ENCODE measurements at regions not wholly inside any gene's neighbourhood (a gene's known extent, or its start where the extent isn't known, plus 50 kb on each side); places are given as distances from the start of the nearest gene placed in this dataset.

DNA sequence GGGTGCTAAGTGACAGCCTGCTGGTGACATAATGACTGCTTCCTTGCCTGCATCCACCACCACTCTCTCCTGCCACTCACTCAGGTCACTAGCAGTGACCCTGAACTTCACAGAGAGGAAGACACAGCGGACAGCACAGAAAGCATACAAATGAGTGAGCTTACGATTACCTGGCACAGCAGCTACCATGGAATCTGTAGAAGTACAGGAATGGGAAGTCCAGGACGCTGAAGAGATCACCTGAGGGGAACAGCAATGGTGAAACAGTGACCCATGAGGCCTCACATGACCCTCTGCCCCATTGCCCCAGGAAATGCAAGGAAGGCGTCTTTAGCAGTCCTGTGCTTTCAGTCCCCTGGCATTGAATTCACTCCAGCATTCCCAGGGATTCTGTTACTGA, 96.7 kb upstream of the RIOK3 start:
- Histone ChIP-seq H3K9me3 (ENCODE audit: control insufficient read depth, low read length) (no peaks in the 10 kb centered on the region), H2AK5ac (ENCODE audit: low read length, severe bottlenecking) (peak overlapping the region; percentile 12), H3K18ac (ENCODE audit: low read depth in 1 of 2, low read length in 2 of 2) (peak overlapping the region; percentile 9 to 40), H4K8ac (ENCODE audit: low read length) (no peak overlapping the region), H2AFZ (ENCODE audit: low read depth, low read length) (no peak overlapping the region), H2BK12ac (ENCODE audit: low read length in 2 of 2) (no peak overlapping the region), H2BK120ac (ENCODE audit: low read depth, low read length) (no peak overlapping the region), H3K4me3 (ENCODE audit: insufficient read depth in 1 of 2, low read depth in 1 of 2, low read length in 2 of 2) (no peak overlapping the region), H3K14ac (ENCODE audit: low read length in 2 of 2) (no peak overlapping the region), H3K4me2 (ENCODE audit: low read length, poor library complexity, severe bottlenecking) (no peak overlapping the region), H3K9ac (ENCODE audit: low read length) (peak overlapping the region; percentile 76), H3K4ac (ENCODE audit: low read depth in 1 of 2, low read length in 2 of 2) (no peak overlapping the region), H3K27me3 (ENCODE audit: control insufficient read depth in 1 of 2, insufficient read depth in 1 of 2, low read length in 2 of 2) (no peaks in the 10 kb centered on the region), H2BK5ac (ENCODE audit: low read depth, low read length, poor library complexity, severe bottlenecking) (no peak overlapping the region), H3K4me1 (ENCODE audit: control insufficient read depth, insufficient read depth, low read depth, low read length) (peaks cover 6% of the 10 kb centered on the region), H2BK15ac (ENCODE audit: low read depth, poor library complexity, severe bottlenecking) (no peak overlapping the region), H3K36me3 (ENCODE audit: control insufficient read depth in 1 of 2, insufficient read depth in 2 of 2, low read depth in 1 of 2, low read length in 2 of 2) (peaks cover 8 to 10% of the 10 kb centered on the region in 2 experiments), H3K79me1 (replicated peaks; ENCODE audit: low read length, poor library complexity, severe bottlenecking) (no peaks in the 10 kb centered on the region), H4K91ac (ENCODE audit: low read length) (peak overlapping the region; percentile 52), H3K23ac (ENCODE audit: low read length in 2 of 2) (no peak overlapping the region), H3K27ac (ENCODE audit: low read length, poor library complexity, severe bottlenecking) (no peak overlapping the region)
- WGBS, result 89% methylated on average over 4 of the region's 4 CpGs
- no peak for DNase-seq

DNA sequence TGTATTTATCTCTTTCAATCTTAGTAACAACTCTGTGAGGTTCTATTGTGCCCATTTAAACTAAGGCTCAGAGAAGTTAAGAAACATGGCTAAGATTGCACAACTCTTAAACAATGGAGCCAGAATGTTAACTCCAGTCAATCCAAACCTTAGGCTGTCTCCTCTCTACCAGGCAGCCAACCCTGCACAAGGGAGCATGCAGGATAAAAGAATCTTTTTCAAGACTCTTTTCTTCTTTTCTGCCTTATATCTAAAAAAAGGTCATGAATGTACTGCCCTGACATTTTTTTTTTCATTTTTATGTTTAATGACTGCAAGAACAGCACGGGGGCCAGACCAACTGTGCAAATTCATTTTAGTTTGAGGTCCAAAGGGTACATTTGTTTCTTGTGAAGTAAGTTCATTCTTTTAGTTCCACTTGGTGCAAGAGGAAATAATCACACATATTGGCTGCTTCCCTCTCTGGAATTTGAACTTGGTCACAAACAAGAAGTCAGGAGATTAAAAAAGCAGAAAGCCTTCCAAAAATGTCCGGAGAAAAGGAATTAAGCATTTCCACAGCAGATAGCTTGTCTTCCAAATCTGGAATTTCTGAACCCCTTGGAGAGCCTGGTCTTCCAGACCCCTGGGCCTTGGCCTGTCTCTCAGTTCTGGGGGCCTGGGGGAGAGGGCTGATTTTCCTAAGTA, 96.0 kb upstream of the RIOK3 start:
- DNase-seq, result peak; percentile 20
- H3K23ac ChIP-seq (ENCODE audit: low read length in 2 of 2), result no peak overlapping the region
- H3K14ac ChIP-seq (ENCODE audit: low read length in 2 of 2), result no peak overlapping the region
- H3K9ac ChIP-seq (ENCODE audit: low read length), result peak overlapping the region; percentile 76
- peaks cover 7% of the 10 kb centered on the region for H3K4me1 ChIP-seq (ENCODE audit: control insufficient read depth, insufficient read depth, low read depth, low read length)
- no peak overlapping the region for H3K18ac ChIP-seq (ENCODE audit: low read depth in 1 of 2, low read length in 2 of 2)
- H4K8ac ChIP-seq (ENCODE audit: low read length), result no peak overlapping the region
- H3K27me3 ChIP-seq (ENCODE audit: control insufficient read depth in 1 of 2, insufficient read depth in 1 of 2, low read length in 2 of 2), result no peaks in the 10 kb centered on the region
- H3K27ac ChIP-seq (ENCODE audit: low read length, poor library complexity, severe bottlenecking), result no peak overlapping the region
- H2BK15ac ChIP-seq (ENCODE audit: low read depth, poor library complexity, severe bottlenecking), result no peak overlapping the region
- no peaks in the 10 kb centered on the region for H3K9me3 ChIP-seq (ENCODE audit: control insufficient read depth, low read length)
- no peak overlapping the region for H2BK5ac ChIP-seq (ENCODE audit: low read depth, low read length, poor library complexity, severe bottlenecking)
- H3K79me1 ChIP-seq (replicated peaks; ENCODE audit: low read length, poor library complexity, severe bottlenecking), result no peaks in the 10 kb centered on the region
- H2AK5ac ChIP-seq (ENCODE audit: low read length, severe bottlenecking), result no peak overlapping the region
- no peak overlapping the region for H2BK120ac ChIP-seq (ENCODE audit: low read depth, low read length)
- peak overlapping the region in 1 of 2 experiments; percentile 65 for H3K4me3 ChIP-seq (ENCODE audit: insufficient read depth in 1 of 2, low read depth in 1 of 2, low read length in 2 of 2)
- peaks cover 5 to 8% of the 10 kb centered on the region in 2 experiments for H3K36me3 ChIP-seq (ENCODE audit: control insufficient read depth in 1 of 2, insufficient read depth in 2 of 2, low read depth in 1 of 2, low read length in 2 of 2)
- WGBS, result 66% methylated on average over 2 of the region's 2 CpGs
- H3K4ac ChIP-seq (ENCODE audit: low read depth in 1 of 2, low read length in 2 of 2), result no peak overlapping the region
- no peak overlapping the region for H4K91ac ChIP-seq (ENCODE audit: low read length)
- H3K4me2 ChIP-seq (ENCODE audit: low read length, poor library complexity, severe bottlenecking), result no peak overlapping the region
- H2BK12ac ChIP-seq (ENCODE audit: low read length in 2 of 2), result no peak overlapping the region
- no peak overlapping the region for H2AFZ ChIP-seq (ENCODE audit: low read depth, low read length)

DNA sequence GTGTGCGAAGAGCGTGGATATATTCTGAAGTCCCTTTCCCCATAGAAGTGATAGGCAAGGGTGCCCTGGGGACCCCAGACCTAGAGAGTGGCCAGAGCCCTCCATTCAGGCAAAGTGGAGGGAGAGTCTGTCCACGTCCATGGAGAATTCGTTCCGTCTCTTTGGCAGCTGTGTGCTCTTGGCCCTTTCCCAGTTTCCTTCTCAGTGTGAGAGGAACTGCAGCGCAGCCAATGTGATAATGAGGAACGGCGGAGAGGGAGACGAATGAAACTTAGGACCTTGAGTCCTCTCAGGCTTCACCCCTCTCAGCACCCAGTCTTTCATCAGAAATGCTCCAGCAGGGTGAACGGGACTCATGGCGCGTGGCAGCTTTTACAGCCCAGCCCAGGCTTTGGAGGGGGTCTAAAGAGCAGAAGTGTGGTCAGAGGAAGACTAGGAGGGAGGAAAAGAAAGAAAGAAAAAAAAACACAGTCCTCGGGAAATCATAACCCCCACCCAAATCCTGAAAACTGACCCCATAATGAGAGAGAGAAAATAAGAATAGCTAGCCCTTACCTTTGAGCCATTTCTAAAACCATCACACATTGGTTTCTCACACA, 95.0 kb upstream of the RIOK3 start:
- peaks cover 4% of the 10 kb centered on the region in 2 experiments for H3K36me3 ChIP-seq (ENCODE audit: control insufficient read depth in 1 of 2, insufficient read depth in 2 of 2, low read depth in 1 of 2, low read length in 2 of 2)
- H3K18ac ChIP-seq (ENCODE audit: low read depth in 1 of 2, low read length in 2 of 2), result peak overlapping the region in 1 of 2 experiments; percentile 32
- 93% methylated on average over 13 of the region's 13 CpGs for WGBS
- peaks cover 7% of the 10 kb centered on the region for H3K4me1 ChIP-seq (ENCODE audit: control insufficient read depth, insufficient read depth, low read depth, low read length)
- no peak overlapping the region for H2BK120ac ChIP-seq (ENCODE audit: low read depth, low read length)
- no peak overlapping the region for H4K91ac ChIP-seq (ENCODE audit: low read length)
- H3K23ac ChIP-seq (ENCODE audit: low read length in 2 of 2), result no peak overlapping the region
- no peaks in the 10 kb centered on the region for H3K79me1 ChIP-seq (replicated peaks; ENCODE audit: low read length, poor library complexity, severe bottlenecking)
- H2BK15ac ChIP-seq (ENCODE audit: low read depth, poor library complexity, severe bottlenecking), result no peak overlapping the region
- peak overlapping the region in 1 of 2 experiments; percentile 49 for H2BK12ac ChIP-seq (ENCODE audit: low read length in 2 of 2)
- H2AK5ac ChIP-seq (ENCODE audit: low read length, severe bottlenecking), result no peak overlapping the region
- no peaks in the 10 kb centered on the region for H3K9me3 ChIP-seq (ENCODE audit: control insufficient read depth, low read length)
- no peak overlapping the region for H3K4me2 ChIP-seq (ENCODE audit: low read length, poor library complexity, severe bottlenecking)
- no peak overlapping the region for H4K8ac ChIP-seq (ENCODE audit: low read length)
- H3K9ac ChIP-seq (ENCODE audit: low read length), result peak overlapping the region; percentile 76
- no peak overlapping the region for H2AFZ ChIP-seq (ENCODE audit: low read depth, low read length)
- DNase-seq, result no peak
- no peak overlapping the region for H2BK5ac ChIP-seq (ENCODE audit: low read depth, low read length, poor library complexity, severe bottlenecking)
- no peaks in the 10 kb centered on the region for H3K27me3 ChIP-seq (ENCODE audit: control insufficient read depth in 1 of 2, insufficient read depth in 1 of 2, low read length in 2 of 2)
- no peak overlapping the region for H3K14ac ChIP-seq (ENCODE audit: low read length in 2 of 2)
- H3K27ac ChIP-seq (ENCODE audit: low read length, poor library complexity, severe bottlenecking), result no peak overlapping the region
- peak overlapping the region in 1 of 2 experiments; percentile 4 for H3K4ac ChIP-seq (ENCODE audit: low read depth in 1 of 2, low read length in 2 of 2)
- H3K4me3 ChIP-seq (ENCODE audit: insufficient read depth in 1 of 2, low read depth in 1 of 2, low read length in 2 of 2), result peak overlapping the region in 1 of 2 experiments; percentile 65

DNA sequence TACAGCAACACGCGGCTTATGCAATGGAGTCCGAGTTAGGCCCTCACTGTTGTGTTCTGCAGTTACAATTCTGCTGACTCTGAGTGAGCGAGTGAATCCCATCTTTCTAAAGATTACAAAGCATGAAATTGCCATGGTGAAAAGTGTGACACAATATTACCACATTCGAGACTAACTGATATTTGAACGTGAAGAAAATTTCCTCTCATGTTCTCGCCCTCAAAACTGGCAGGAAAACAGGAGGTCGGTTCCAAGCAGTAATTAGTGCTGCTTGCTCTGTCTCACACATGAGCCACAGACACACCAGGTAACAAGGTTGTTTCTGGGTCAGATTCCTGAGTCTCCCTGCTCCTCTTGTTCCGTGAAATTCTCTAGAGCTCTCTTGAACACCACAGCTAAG, 93.7 kb upstream of the RIOK3 start:
- no peak overlapping the region for H4K91ac ChIP-seq (ENCODE audit: low read length)
- no peak for DNase-seq
- H2AK5ac ChIP-seq (ENCODE audit: low read length, severe bottlenecking), result no peak overlapping the region
- H3K4ac ChIP-seq (ENCODE audit: low read depth in 1 of 2, low read length in 2 of 2), result no peak overlapping the region
- H3K9me3 ChIP-seq (ENCODE audit: control insufficient read depth, low read length), result no peaks in the 10 kb centered on the region
- peaks cover 0 to 4% of the 10 kb centered on the region in 2 experiments for H3K36me3 ChIP-seq (ENCODE audit: control insufficient read depth in 1 of 2, insufficient read depth in 2 of 2, low read depth in 1 of 2, low read length in 2 of 2)
- no peak overlapping the region for H3K14ac ChIP-seq (ENCODE audit: low read length in 2 of 2)
- no peak overlapping the region for H3K27ac ChIP-seq (ENCODE audit: low read length, poor library complexity, severe bottlenecking)
- no peak overlapping the region for H3K23ac ChIP-seq (ENCODE audit: low read length in 2 of 2)
- WGBS, result 98% methylated on average over 8 of the region's 9 CpGs
- peaks cover 5% of the 10 kb centered on the region for H3K4me1 ChIP-seq (ENCODE audit: control insufficient read depth, insufficient read depth, low read depth, low read length)
- H3K18ac ChIP-seq (ENCODE audit: low read depth in 1 of 2, low read length in 2 of 2), result no peak overlapping the region
- no peak overlapping the region for H2BK5ac ChIP-seq (ENCODE audit: low read depth, low read length, poor library complexity, severe bottlenecking)
- no peak overlapping the region for H2BK12ac ChIP-seq (ENCODE audit: low read length in 2 of 2)
- no peak overlapping the region for H3K4me2 ChIP-seq (ENCODE audit: low read length, poor library complexity, severe bottlenecking)
- H3K27me3 ChIP-seq (ENCODE audit: control insufficient read depth in 1 of 2, insufficient read depth in 1 of 2, low read length in 2 of 2), result no peaks in the 10 kb centered on the region
- no peak overlapping the region for H2BK120ac ChIP-seq (ENCODE audit: low read depth, low read length)
- no peak overlapping the region for H3K9ac ChIP-seq (ENCODE audit: low read length)
- H2BK15ac ChIP-seq (ENCODE audit: low read depth, poor library complexity, severe bottlenecking), result no peak overlapping the region
- H2AFZ ChIP-seq (ENCODE audit: low read depth, low read length), result no peak overlapping the region
- no peak overlapping the region for H3K4me3 ChIP-seq (ENCODE audit: insufficient read depth in 1 of 2, low read depth in 1 of 2, low read length in 2 of 2)
- no peak overlapping the region for H4K8ac ChIP-seq (ENCODE audit: low read length)
- no peaks in the 10 kb centered on the region for H3K79me1 ChIP-seq (replicated peaks; ENCODE audit: low read length, poor library complexity, severe bottlenecking)
